ENCODE measurements at regions not wholly inside any gene's neighbourhood (a gene's known extent, or its start where the extent isn't known, plus 50 kb on each side); places are given as distances from the start of the nearest gene placed in this dataset.

GRCh38 chr14:101126731-101127130 lies 223.2 kb upstream of the RTL1 start:
- TF ChIP-seq ZFX (IDR thresholded peaks at IDR 0.05) (no peak), CTCF (conservative IDR thresholded peaks at IDR 0.05) (no peak)
- no peak overlapping the region for H3K27ac ChIP-seq

- H3K27ac ChIP-seq, result no peak overlapping the region
- TF ChIP-seq CTCF (conservative IDR thresholded peaks at IDR 0.05) (no peak), ZFX (IDR thresholded peaks at IDR 0.05) (no peak)
These were observed 223.7 kb upstream of the RTL1 start for GRCh38 chr14:101127224-101127623.

- TF ChIP-seq CTCF (conservative IDR thresholded peaks at IDR 0.05) (no peak), ZFX (IDR thresholded peaks at IDR 0.05) (no peak)
- no peak overlapping the region for H3K27ac ChIP-seq
These were observed 225.2 kb upstream of the RTL1 start for GRCh38 chr14:101128478-101129321.

- no peak overlapping the region for H3K27ac ChIP-seq
- TF ChIP-seq CTCF (conservative IDR thresholded peaks at IDR 0.05) (no peak), ZFX (IDR thresholded peaks at IDR 0.05) (no peak)
These were observed 226.1 kb upstream of the RTL1 start for GRCh38 chr14:101129521-101130167.

GRCh38 chr14:101130861-101131260 lies 227.3 kb upstream of the RTL1 start:
- TF ChIP-seq ZFX (IDR thresholded peaks at IDR 0.05), result no peak
- TF ChIP-seq CTCF (conservative IDR thresholded peaks at IDR 0.05), result no peak
- no peak overlapping the region for H3K27ac ChIP-seq

- H3K27ac ChIP-seq, result no peak overlapping the region
- no peak for TF ChIP-seq CTCF (conservative IDR thresholded peaks at IDR 0.05)
- no peak for TF ChIP-seq ZFX (IDR thresholded peaks at IDR 0.05)
These were observed 228.0 kb upstream of the RTL1 start for GRCh38 chr14:101131451-101131916.

- no peak for TF ChIP-seq CTCF (conservative IDR thresholded peaks at IDR 0.05)
- no peak for TF ChIP-seq ZFX (IDR thresholded peaks at IDR 0.05)
- H3K27ac ChIP-seq, result no peak overlapping the region
These were observed 228.6 kb upstream of the RTL1 start for GRCh38 chr14:101132051-101132571.
